SK-N-SH treated with all-trans-retinoic acid at 6 μM for 48 hours (cell line): ENCODE measurements at regions not wholly inside any gene's neighbourhood (a gene's known extent, or its start where the extent isn't known, plus 50 kb on each side); places are given as distances from the start of the nearest gene placed in this dataset.

Experiments used
- ARNTL ChIP-seq: fragments of 450-650 bp; formaldehyde crosslinking; IDR thresholded peaks from 2 replicates; pipeline ENCODE4 v1.5.0; 2020; ENCODE audit warnings: low read depth, mild to moderate bottlenecking, moderate library complexity, borderline replicate concordance
- BACH2 ChIP-seq: fragments of 250-450 bp; sonication (Bioruptor Pico); IDR thresholded peaks from 2 replicates; pipeline ENCODE4 v1.9.0; 2021; ENCODE audit warnings: mild to moderate bottlenecking, borderline replicate concordance
- CREB5 ChIP-seq: fragments of 250-450 bp; sonication (Bioruptor Pico); IDR thresholded peaks from 2 replicates; pipeline ENCODE4 v1.5.1; 2020; ENCODE audit warnings: low read depth, mild to moderate bottlenecking, moderate library complexity
- OSR1 ChIP-seq: fragments of 250-450 bp; sonication (Bioruptor Pico); IDR thresholded peaks from 2 replicates; pipeline ENCODE4 v1.8.0; 2022; ENCODE audit warnings: moderate library complexity, mild to moderate bottlenecking, inconsistent platforms
- PATZ1 ChIP-seq: fragments of 250-450 bp; sonication (Bioruptor Pico); IDR thresholded peaks from 2 replicates; pipeline ENCODE4 v1.8.0; 2020; ENCODE audit warnings: mild to moderate bottlenecking, moderate library complexity, borderline replicate concordance
- POU6F1 ChIP-seq: fragments of 250-450 bp; sonication (Bioruptor Pico); IDR thresholded peaks from 2 replicates; pipeline ENCODE4 v1.8.0; 2021; ENCODE audit warnings: low read depth, mild to moderate bottlenecking, moderate library complexity, borderline replicate concordance
- PPARA ChIP-seq: fragments of 250-450 bp; sonication (Bioruptor Pico); IDR thresholded peaks from 2 replicates; pipeline ENCODE4 v1.5.0; 2020; ENCODE audit warnings: mild to moderate bottlenecking, borderline replicate concordance
- RARB ChIP-seq: fragments of 250-450 bp; sonication (Bioruptor Pico); IDR thresholded peaks from 2 replicates; pipeline ENCODE4 v1.8.0; 2021; ENCODE audit warnings: mild to moderate bottlenecking, moderate library complexity
- TOX ChIP-seq: fragments of 250-450 bp; sonication (Bioruptor Pico); IDR thresholded peaks from 2 replicates; pipeline ENCODE4 v1.8.0; 2021; ENCODE audit warnings: mild to moderate bottlenecking, moderate library complexity, borderline replicate concordance
- ZC3H10 ChIP-seq: fragments of 250-450 bp; sonication (Bioruptor Pico); IDR thresholded peaks from 2 replicates; pipeline ENCODE4 v1.5.1; 2021; ENCODE audit warnings: mild to moderate bottlenecking, moderate library complexity
- ZFP3 ChIP-seq: fragments of 250-450 bp; sonication (Bioruptor Pico); IDR thresholded peaks from 2 replicates; pipeline ENCODE4 v1.5.0; 2020; ENCODE audit warnings: mild to moderate bottlenecking, moderate library complexity
- ZFP30 ChIP-seq: fragments of 450-650 bp; formaldehyde crosslinking; IDR thresholded peaks from 2 replicates; pipeline ENCODE4 v1.5.0; 2022; ENCODE audit warnings: mild to moderate bottlenecking, moderate library complexity
- ZNF565 ChIP-seq: fragments of 450-650 bp; formaldehyde crosslinking; conservative IDR thresholded peaks from 2 replicates; pipeline ENCODE4 v1.5.0; 2020; ENCODE audit warnings: low read depth, mild to moderate bottlenecking, moderate library complexity

- TF ChIP-seq TOX (CRISPR knock-in tag), result no peak
- TF ChIP-seq CREB5 (CRISPR knock-in tag), result no peak
- TF ChIP-seq ZNF565 (CRISPR knock-in tag), result no peak
- no peak for TF ChIP-seq BACH2 (CRISPR knock-in tag)
- TF ChIP-seq ARNTL (CRISPR knock-in tag), result no peak
- no peak for TF ChIP-seq ZFP30 (CRISPR knock-in tag)
- TF ChIP-seq OSR1, result no peak
- no peak for TF ChIP-seq ZC3H10
- TF ChIP-seq PATZ1 (CRISPR knock-in tag), result no peak
- no peak for TF ChIP-seq ZFP3 (CRISPR knock-in tag)
- no peak for TF ChIP-seq RARB (CRISPR knock-in tag)
- no peak for TF ChIP-seq PPARA (CRISPR knock-in tag)
- TF ChIP-seq POU6F1 (CRISPR knock-in tag), result no peak
Observed at GRCh38 chr3:148002705-148003205, 593.6 kb downstream of the ZIC1 start.
